ENCODE measurements at regions not wholly inside any gene's neighbourhood (a gene's known extent, or its start where the extent isn't known, plus 50 kb on each side); places are given as distances from the start of the nearest gene placed in this dataset.
"Not testable (repeated sequence)": the region's sequence is repeated elsewhere in the genome, so short reads cannot be mapped to it uniquely, and the experiment has no call there.

- DNase-seq: no peak
Observed at GRCh38 chr7:148515237-148515636, 75.3 kb upstream of the C7orf33 start.

DNA sequence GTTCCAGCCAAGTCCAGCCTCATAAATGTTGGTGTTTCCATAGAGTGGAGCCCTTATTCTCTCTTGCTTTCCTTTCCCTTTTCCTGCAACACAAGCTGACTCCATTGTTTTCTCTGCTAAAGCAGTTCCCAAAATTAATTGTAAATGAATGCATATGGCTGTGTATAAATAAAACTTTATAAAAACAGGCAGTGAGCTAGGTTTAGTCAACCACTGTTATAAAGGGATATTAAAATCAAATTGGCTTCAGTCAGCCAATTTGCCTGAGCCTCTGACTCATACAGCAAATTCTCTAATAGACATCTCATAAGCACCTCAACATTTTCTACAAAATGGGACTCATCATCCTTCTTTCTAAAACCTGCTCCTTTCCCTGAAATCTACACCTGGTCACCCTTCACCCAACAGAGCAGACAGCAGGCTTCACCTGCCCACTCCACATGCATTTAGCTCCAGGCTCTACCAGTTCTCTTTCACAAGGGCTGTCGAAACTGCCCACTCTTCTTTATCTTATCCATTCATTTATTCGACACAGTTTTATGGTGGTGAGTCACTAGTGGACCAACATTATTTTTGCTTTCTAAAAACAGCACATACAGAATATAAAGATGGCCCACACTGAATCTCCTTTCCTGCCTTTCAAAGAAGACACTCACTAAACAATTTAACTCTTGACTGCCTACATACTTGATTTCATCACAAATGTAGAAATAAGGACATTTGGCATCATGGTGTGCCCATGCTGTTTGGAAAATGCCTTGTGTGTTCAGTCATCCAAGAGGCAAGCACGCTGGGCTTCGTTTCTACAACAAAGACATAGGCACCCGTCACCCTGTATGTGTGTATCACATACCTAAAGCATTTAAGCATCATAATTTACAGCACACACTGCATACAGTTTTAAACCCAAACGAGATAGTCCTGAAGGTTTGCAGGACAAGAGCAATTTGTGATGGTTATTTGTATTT, 74.6 kb upstream of the C7orf33 start:
- no peak for DNase-seq

DNA sequence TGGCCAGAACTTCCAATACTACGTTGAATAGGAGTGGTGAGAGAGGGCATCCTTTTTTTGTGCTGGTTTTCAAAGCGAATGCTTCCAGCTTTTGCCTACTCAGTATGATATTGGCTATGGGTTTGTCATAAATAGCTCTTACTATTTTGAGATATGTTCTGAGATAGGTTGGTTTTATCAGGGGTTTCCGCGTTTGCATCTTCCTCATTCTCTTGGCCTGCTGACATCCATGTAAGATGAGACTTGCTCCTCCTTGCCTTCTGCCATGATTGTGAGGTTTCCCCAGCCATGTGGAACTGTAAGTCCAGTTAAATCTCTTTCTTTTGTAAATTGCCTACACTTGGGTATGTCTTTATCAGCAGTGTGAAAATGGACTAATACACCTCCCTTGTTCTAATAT, 71.2 kb upstream of the C7orf33 start:
- not testable (repeated sequence) for DNase-seq

GRCh38 chr7:148521271-148521670, 69.3 kb upstream of the C7orf33 start:
- DNase-seq: no peak

GRCh38 chr7:148523550-148523949, 67.0 kb upstream of the C7orf33 start:
- DNase-seq: no peak

DNA sequence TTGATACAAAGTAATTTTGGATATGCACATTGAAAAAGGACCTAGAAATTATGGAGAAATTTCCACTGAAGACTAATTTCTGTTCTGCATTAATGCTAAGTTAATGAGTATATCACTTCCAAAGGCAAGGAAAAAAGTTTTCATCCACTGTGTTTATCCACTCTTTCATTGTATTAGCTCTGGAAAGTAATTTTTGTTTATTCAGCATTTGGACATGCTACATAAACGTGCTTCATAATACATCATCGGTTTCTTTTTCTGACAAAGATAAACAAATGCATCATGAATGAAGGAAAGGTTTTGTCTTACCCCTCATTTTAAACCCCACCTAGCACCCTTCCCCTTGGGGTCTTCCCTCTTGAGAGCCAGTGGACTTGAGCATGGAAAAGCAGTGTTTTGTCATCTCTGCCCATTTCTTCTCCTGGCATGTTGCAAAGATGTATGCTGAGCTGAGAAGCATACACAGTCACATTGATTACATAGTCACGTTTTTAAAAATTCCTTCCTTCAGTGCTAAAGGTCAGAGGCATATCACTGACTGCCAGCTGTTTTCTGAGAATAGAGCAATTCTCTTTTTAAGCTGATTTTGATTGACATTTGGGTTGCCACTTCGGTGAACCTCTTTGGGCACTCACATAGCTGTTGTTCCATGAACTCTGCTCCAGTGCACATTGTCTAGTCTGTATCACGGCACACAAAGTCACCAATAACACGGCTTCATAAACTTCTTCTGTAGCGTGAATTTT, 65.9 kb upstream of the C7orf33 start:
- no peak for DNase-seq

- DNase-seq: peak; percentile 51
Observed at GRCh38 chr7:148527717-148528168, 62.8 kb upstream of the C7orf33 start.

GRCh38 chr7:148535217-148535616, 55.3 kb upstream of the C7orf33 start:
- no peak for DNase-seq

DNA sequence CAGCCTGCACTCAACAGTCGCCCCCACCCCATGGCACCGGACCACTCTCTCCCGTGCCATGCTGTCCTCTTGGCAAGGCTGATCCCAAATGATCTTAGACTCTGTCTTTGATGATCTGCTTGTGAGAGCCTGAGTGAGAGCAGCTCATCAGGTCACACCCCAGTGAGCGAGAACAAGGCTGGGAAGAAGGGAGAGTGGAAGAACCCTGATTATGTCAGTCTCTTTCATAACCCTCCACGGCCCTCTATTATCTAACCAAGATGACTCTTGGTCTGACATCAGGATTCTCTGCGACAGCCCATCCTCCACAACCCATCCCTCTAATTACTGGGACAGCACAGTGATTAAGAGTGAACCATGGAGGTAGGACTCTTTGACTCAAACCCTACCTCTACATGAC, 53.1 kb upstream of the C7orf33 start:
- no peak for DNase-seq

- DNase-seq: no peak
Observed at GRCh38 chr7:148540041-148540738, 50.4 kb upstream of the C7orf33 start.

Data from NCI-H748 treated with DMSO at 0.1 percent for 48 hours (cell line).